RCC 7860 (cell line): ENCODE measurements at regions not wholly inside any gene's neighbourhood (a gene's known extent, or its start where the extent isn't known, plus 50 kb on each side); places are given as distances from the start of the nearest gene placed in this dataset.

ENCODE experiments used
- DNase-seq: peaks from one replicate; pipeline ENCODE4 v3.0.0-alpha.2; 2015; ENCODE audit warnings: low spot score
- FAIRE-seq: peaks from 2 replicates; lab custom pipeline; 2012; peaks lifted over from hg19 to GRCh38; lab: Jason Lieb, UNC

DNA sequence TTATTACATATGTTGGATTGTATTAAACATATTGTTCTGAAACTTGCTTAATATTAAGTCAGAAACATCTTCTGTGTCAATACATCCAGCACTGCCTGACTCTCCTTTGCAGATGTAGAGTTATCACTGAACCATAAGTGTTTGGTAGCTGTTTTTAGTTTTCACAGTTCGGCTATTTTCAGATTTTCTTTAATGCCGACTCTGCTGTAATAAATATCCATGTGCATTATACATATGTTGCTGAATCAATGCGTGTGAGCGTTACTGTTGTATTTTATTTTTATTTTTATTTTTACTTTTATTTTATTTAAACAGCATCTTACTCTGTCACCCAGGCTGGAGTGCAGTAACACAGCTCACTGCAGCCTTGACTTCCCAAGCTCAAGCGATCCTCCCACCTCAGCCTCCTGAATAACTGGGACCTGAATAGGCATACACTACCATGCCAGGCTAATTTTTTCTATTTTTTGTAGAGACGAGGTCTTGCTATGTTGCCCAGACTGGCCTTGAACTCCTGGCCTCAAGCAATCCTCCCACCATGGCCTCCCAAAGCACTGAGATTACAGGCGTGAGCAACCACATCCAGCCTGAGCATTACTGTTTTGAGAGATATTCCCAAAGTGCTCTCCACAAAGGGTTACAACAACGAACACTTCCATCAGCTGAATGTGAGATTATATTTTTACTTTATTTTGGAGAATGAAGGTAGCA, 50.7 kb upstream of the NOCT start:
- FAIRE-seq = no peak

DNA sequence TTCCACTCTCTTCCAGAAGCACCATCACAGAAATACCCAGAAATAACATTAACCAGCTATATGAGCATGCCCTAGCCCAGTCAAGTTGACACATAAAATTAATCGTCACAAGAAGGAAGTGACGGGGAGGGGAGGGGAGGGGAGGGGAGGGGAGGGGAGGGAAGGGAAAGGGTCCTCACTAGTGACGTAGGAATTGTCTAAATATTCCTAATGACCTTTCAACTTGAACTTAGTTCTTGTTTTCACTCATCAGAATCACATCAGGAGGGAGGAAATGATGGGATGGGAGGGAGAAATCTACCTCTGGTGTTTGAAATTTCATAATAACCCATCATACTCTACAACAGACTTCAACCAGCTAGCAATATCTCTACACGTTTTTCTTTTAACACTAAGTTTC, 52.2 kb upstream of the NOCT start:
- FAIRE-seq = no peak
- DNase-seq = no peak

More for the DNA sequence above, 50.7 kb upstream of the NOCT start:
- no peak for DNase-seq

DNA sequence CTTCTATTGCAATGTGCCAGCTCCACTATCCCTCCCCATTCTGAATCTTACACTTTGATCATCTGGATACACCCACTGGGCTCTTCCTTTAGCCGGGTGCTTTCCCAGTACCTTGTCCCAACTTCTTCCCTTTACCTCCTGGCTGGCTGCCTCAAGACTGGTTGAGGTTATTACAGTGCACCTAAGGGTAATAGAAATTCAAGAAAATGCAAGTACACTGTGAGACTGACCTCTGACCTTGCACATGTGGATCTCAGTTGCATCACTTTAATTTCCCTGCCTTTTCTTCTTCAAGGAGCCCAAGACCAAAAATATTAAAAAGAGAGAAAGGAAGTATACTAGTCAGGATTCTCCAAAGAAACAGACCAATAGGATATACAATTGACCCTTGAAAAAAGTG, 53.9 kb upstream of the NOCT start:
- DNase-seq = no peak
- no peak for FAIRE-seq

DNA sequence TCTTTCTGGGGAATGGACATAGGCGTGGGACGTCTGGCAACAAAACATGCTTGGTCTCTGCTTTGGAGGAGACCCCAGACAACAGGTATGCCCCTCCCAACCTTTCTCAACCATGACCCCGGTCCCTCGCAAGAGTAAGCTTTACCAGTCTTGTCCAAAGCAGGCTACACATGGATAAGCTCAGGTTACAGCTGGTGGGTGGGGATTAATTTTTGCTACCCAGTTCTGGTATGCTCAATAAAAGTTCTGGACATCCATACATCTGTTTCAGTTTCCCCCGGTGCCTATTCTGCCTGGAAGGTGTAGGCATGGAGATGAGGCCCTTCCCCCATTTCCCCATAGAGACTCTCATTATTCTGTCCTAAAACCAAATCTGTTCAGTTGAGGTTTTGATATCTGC, 54.5 kb upstream of the NOCT start:
- FAIRE-seq = no peak

DNA sequence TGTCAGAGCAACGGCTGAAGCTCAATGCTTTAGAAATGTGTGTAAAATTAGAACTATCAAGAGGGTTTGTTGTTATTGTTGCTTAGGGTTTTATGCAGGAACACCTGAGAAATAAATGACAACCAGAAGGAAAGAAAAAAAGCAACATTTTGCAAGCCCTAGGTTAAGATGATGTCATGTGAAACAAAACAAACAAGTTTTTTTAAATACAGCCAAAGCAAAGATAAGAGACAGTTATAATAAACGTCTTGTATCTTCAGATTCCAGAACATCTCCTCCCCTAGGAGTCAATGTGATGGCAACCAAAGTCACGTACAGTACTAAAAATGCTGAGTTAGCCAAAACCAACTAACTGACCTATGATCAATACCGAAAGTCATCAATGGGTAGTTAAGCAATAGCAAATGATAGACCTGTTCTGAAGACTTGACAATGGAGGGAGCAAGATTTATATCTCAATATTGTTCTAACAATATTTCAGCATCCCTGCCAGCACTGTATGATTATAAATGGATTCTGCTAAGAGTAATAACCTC, 55.3 kb upstream of the NOCT start:
- no peak for FAIRE-seq
- no peak for DNase-seq

More for the DNA sequence above, 54.5 kb upstream of the NOCT start:
- DNase-seq = no peak

DNA sequence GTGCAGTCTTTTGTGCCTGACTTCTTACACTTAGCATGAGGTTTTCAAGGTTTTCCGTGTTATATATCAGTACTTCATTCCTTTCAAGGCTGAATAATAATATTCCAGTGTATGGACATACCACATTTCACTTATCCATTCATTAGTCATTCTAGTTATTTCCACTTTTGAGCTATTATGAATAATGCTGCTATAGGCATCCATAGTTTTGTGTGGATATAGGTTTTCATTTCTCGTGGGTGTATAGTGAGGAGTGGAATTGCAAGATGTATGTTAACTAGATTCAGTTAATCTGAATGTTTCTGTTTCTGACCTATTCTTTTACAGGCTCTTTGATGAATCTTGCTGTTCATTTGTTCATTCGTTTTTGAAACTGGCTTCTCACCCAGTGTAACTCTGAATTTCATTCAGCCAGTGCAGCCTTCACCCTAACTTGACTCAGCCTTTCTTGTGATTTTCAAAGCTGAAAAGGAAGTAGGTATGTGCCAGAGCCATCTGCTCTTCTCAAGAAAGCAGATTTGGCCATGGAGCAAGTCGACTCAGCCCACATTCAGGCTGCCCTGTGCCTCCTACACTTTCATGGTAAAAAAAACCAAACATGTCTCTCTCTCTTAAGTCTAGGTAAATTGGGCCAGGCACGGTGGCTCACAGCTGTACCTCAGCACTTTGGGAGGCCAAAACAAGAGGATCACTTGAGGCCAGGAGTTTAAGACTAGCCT, 56.3 kb upstream of the NOCT start:
- FAIRE-seq = no peak
- no peak for DNase-seq

DNA sequence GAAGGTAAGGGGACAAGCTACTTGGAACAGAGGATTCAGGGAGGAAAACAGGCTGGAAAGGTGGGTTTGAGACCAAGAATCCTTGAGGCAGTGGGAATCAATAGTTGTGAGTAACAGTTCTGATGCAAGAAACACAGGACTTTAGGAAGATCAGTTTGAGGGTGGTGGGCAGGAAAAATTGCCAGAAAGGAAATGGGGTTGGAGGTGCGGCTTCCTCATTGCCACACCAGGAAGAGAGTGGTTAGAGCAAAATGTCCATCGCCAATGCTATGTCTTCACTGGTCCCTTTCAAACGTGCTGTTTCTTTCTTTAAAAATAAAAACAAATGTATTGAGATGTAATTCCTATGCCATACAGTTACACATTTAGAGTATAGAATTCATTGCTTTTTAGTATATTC, 57.1 kb upstream of the NOCT start:
- no peak for FAIRE-seq

DNA sequence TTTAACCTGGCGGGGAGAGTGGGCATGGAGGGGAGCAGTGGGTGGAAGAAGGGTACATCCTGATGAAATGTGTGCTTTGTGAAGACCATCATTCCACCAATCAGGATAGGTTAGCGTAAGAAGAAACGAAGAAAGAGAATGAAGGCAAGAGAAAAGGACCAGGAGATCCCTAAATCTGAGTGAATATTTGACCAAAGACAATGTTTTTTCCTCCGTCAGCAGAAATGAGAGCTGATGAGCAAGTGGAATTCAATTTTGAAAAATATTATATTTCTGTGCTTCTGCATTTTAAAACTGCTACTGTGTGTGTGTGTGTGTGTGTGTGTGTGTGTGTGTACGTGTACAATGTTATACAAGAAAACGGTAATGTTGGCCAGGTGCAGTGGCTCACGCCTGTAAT, 58.3 kb upstream of the NOCT start:
- FAIRE-seq (no peak), DNase-seq (no peak)

More for the DNA sequence above, 57.1 kb upstream of the NOCT start:
- DNase-seq = no peak

DNA sequence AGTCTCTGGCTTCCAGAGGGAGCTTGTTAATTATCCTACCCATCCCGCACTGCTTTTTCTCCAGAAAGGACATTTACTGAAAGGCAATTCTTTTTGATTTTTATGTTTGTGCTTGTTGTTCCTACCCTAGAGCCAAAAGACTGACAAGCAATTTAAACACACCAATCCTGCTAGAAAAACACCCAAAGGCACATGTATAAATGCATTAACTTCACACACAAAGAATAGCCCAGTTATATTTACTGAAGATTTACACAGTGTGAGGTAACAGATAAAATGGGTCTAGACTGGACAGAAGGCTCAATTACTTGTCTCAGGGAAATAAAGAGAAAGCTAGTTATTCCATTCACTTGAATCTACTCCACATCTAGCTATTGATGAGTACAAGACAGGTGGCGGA, 61.2 kb upstream of the NOCT start:
- no peak for FAIRE-seq
- no peak for DNase-seq

DNA sequence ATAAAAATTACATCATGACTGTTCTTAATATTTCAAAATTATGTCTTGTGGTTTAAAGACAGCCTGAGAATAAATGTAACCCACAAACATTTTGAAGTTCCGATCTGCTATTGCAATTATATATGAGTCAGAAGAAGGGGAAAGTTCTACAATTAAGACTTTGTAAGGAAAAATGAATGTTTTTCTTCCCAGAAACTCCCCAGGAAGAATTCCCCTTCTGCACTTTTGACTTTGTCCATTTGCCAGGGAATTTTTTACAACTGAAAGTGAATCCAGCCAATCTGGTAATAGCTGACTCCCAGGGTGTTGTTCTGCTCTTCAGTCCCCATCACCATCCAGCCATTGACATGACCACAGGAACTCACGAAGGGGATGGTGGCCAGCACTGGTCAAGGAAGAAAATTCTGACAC, 61.6 kb upstream of the NOCT start:
- FAIRE-seq = peak; percentile 80
- peak; percentile 78 for DNase-seq

DNA sequence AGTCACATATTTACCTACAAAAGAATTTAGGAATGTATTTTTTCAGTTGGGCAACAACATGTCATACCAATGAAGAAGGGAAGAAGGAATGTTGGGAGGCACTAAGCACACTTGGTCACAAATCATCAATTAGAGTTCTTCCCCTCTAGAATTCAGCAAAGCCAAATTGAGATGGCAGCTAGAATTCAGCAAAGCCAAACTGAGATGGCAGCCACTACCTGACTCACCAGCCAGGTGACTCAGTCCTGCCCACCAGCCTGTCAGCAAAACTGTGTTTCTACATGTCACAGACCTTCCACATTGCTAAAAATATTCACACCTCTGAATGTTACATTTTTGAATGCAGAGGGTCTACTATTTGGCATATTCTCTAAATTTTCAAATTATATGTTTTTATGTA, 63.2 kb upstream of the NOCT start:
- DNase-seq (peak; percentile 40), FAIRE-seq (peak; percentile 57)

DNA sequence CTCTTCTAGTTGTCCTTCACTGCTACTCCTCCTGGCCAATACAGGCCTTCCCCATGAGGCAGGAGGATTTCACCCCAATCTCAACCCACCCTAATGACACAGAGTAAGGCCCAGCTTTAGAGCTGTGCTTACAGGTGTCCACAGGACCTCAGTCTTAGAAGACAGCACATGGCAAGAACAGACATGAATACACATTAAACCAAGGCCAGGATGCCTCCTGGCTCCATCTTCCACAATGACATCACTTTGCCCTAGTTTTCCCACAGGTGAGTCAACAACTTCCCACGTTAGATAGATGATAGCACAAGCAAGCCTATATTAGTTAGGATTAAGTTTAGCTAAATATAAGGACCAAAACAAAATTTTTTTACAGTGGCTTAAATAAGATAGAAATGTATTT, 63.8 kb upstream of the NOCT start:
- FAIRE-seq (no peak), DNase-seq (no peak)

DNA sequence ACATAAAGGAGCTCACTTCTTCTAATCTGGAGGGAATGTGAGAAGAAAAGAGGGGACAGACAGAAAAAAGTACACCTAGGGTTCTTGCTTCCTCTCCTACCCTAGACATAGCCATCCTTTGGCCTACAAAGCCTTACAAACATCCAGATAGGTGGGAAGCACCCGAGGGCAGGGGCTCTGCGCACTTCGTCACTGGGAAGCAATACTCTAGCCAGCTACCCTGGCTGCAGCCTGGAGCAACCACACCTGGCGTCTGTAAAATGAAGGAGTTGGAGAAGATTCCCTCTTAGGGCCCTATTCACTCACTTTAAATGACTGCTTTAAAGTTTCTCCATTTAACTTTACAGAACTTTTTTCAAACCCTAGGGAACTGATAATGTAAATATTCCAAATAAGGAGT, 65.7 kb upstream of the NOCT start:
- DNase-seq (no peak), FAIRE-seq (no peak)

DNA sequence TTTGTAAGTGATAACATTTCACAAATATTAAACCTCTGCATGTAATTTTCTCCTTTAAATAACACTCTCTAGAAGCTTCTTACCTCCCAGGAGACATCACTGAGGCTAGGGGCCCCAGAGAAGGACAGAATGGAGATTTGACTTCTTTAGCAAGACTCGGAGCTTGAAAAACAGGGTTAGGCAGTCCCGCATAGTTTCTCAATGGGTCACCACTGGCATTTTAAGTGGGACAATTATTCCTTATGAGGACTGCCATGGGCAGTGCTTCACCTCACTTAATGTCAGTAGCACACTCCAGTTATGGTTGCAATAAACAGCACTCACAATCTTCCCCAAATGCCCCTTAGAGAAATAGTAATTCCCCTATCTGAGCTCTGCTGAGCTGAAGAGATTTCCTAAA, 66.7 kb upstream of the NOCT start:
- FAIRE-seq (no peak), DNase-seq (no peak)

DNA sequence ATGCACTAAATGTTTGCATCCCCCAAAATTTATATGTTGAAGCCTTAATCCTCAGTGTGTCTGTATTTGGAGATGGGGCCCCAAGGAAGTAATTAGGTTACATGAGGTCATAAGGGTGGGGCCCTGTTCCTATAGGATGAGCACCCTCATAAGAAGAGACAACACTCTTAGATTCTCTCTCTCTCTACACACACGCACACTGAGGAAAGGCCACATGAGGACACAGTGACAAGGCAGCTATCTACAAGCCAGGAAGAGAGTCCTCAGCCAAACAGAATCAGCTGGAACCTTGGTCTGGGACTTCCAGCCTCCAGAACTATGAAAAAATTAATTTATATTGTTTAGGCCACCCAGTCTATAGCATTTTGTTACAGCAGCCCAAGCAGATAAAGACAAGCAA, 69.3 kb upstream of the NOCT start:
- no peak for FAIRE-seq
- no peak for DNase-seq

DNA sequence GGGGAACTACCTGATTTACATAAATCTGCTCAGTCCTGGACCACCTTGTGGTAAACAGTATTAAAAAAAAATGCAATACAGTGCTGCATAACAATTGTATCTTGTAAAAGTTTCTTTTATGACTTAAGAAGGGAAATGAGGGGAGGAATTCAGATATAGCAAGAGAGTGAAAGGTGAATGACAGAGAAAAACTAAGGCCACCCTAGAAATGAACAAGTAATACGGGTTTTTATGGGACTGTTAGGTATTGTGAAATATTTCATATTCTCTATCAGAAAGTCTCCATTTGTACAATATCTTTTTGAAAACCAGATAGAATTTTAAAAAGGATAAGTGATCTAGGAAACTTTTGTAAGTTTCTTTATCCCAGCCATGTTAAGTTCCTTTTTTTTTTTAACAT, 69.7 kb upstream of the NOCT start:
- no peak for FAIRE-seq
- no peak for DNase-seq

DNA sequence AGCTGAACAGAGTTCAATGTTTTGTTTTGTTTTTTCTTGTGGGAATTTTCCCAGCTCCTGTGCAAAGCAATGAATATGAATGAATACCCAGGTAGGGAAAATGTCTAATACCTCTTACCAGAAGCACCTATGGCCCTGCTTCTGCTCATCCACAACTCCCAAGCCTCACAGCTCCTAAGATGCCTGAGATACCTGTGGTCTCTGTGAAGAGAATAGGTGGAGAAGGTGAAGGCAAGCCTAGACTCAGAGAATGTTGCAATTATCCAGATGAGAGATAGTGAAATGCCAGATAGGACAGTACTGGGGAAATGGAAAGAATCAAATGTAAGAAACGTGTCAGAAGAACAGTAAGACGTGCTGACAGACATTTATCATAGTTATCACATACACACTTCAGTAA, 70.2 kb upstream of the NOCT start:
- FAIRE-seq = no peak
- DNase-seq = no peak

DNA sequence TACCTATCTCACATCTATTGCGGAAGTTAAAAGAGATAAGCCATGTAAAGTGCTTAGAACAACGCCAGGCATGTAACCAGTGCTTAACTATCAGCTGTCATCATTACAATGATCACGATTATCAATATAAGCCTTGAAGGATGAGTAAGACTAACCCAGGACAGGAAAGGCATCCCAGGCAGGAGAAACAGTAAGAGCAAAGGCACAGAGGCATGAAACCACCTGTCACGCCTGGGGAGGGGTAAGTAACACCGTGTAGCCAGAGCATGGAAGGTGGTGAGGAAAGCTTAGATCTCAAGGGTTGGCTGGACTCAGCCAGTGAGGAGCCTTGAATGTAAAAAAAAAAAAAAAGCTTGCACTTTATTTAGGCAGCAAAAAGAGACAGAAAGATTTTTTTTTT, 71.7 kb upstream of the NOCT start:
- DNase-seq (no peak), FAIRE-seq (no peak)

DNA sequence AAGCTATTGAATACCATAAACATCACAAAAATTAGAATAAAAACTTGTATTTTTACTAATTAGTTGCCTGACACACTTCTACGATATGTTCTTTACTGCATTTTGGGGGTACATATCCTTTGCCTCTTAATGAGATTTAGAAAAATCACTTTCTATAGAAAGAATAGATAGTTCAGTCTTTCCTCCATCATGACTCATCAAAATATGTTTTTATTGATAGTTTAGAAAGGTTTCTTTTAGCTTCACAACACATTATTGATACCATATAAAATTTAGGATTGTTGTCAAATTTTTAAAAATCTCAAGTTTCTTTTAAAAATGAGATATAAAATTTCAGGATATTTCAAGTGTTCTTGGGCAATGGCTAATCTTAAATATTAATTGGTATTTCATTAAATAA, 74.5 kb upstream of the NOCT start:
- FAIRE-seq = no peak
- no peak for DNase-seq

DNA sequence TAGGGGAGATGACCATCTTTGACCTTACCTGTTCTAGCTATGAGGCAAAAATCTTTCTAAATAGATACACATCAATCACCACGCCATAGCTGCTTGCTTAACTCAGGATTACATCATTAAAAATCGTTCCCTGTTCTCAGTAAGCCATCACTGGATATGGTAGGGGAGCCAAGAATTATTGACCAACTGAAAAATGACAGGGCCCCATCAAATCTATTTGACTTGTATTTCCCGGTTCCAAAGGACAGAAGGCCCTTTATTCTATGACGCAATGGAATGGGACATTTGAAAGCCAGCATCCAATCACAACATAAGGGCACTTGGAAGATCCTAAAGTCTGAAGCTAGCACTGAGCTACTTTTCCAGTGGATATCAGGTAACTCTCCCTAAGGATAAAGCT, 75.6 kb upstream of the NOCT start:
- DNase-seq = no peak
- FAIRE-seq = no peak

DNA sequence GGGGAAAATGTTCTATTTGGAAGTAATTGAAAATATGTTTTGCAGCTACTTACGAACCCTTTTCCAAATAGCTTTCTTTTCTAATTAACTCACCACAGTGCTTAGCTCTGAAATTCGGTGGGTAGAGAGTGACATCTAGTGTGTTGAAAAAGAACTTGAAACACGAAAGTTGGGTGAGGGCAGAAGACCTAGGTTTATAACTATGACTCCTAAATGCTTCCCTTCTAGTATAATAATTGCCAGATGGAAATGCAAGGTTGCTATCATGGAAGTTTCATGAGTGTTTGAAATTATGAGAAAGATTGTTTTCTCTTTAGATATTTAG, 77.3 kb upstream of the NOCT start:
- DNase-seq = peak; percentile 28
- peak; percentile 49 for FAIRE-seq

DNA sequence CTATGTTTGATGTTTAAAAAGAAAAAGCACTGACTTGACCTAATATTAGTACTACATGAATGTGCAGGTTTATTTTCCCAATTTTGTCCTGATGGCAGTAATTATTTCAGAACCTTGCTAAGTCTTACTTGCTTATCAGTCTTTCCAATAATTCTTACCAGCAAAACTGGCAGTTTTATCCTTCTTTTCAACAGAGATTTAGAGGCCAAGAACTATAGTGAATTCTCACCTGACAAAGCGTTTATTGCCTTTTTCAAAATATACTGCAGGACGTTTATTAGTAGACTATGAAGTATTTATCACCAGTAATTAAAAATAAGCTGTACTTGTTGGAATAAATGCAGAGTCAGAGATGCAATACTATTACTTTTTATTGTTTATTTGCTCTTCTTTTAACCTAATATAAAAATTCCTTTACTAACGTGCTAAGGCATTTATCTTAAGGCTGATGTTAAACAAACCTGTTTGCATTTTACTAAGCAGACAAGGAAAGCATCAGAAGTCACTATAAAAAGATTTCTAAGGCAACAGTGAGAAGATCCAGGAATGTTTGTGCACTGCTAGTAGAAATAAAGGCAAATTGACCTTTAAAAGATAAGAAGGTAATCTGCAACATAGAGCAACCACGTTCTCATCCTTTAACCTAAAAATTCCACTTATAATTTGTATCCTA, 80.3 kb upstream of the NOCT start:
- FAIRE-seq (no peak), DNase-seq (no peak)
